ENCODE measurements at regions not wholly inside any gene's neighbourhood (a gene's known extent, or its start where the extent isn't known, plus 50 kb on each side); places are given as distances from the start of the nearest gene placed in this dataset.

- TF ChIP-seq, protein P1, sequence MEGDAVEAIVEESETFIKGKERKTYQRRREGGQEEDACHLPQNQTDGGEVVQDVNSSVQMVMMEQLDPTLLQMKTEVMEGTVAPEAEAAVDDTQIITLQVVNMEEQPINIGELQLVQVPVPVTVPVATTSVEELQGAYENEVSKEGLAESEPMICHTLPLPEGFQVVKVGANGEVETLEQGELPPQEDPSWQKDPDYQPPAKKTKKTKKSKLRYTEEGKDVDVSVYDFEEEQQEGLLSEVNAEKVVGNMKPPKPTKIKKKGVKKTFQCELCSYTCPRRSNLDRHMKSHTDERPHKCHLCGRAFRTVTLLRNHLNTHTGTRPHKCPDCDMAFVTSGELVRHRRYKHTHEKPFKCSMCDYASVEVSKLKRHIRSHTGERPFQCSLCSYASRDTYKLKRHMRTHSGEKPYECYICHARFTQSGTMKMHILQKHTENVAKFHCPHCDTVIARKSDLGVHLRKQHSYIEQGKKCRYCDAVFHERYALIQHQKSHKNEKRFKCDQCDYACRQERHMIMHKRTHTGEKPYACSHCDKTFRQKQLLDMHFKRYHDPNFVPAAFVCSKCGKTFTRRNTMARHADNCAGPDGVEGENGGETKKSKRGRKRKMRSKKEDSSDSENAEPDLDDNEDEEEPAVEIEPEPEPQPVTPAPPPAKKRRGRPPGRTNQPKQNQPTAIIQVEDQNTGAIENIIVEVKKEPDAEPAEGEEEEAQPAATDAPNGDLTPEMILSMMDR (IDR thresholded peaks at IDR 0.05; ENCODE audit: borderline replicate concordance, extremely low read depth, low read length, poor library complexity, severe bottlenecking), result no peak
- no peak for TF ChIP-seq EZH2 (IDR thresholded peaks at IDR 0.05; ENCODE audit: borderline replicate concordance, low read depth, low read length, severe bottlenecking)
Observed at GRCh38 chrX:65148232-65148631, 172.0 kb upstream of the ZC4H2 start.

Data from DND-41 (cell line).